Fibroblast of lung (primary cell): ENCODE measurements at regions not wholly inside any gene's neighbourhood (a gene's known extent, or its start where the extent isn't known, plus 50 kb on each side); places are given as distances from the start of the nearest gene placed in this dataset.

Experiments used
- DNase-seq, 2 donors: peaks; one replicate each; pipeline versions ENCODE4 v3.0.0 to v3.0.0-alpha.2; 2010; ENCODE audit warnings: low read depth in 2 of 2
- H2AFZ ChIP-seq: 2 replicates; pipeline ENCODE4 v1.5.1; 2012; ENCODE audit warnings: low read length, control low read depth, inconsistent platforms
- H3K27ac ChIP-seq: 2 replicates; pipeline ENCODE4 v1.5.1; 2011; ENCODE audit warnings: low read length, control low read depth; ENCODE audit not compliant: insufficient read depth
- H3K27me3 ChIP-seq: 2 replicates; pipeline ENCODE4 v1.5.1; 2011; ENCODE audit warnings: mild to moderate bottlenecking, low read length; ENCODE audit not compliant: control insufficient read depth, insufficient read depth
- H3K36me3 ChIP-seq: 2 replicates; pipeline ENCODE4 v1.5.1; 2011; ENCODE audit warnings: low read length; ENCODE audit not compliant: control insufficient read depth, insufficient read depth
- H3K4me1 ChIP-seq: 2 replicates; pipeline ENCODE4 v1.5.1; 2011; ENCODE audit warnings: low read length; ENCODE audit not compliant: control insufficient read depth, insufficient read depth; ENCODE audit errors: extremely low read depth
- H3K4me2 ChIP-seq: 2 replicates; pipeline ENCODE4 v1.5.1; 2011; ENCODE audit warnings: low read length, control low read depth; ENCODE audit not compliant: insufficient read depth; ENCODE audit errors: extremely low read depth
- H3K4me3 ChIP-seq, 4 experiments: fragments of 200-600 bp in 1 of 4; sonication (generic) in 1 of 4; replicated peaks in 1 of 4; 2 replicates each; pipeline ENCODE4 v1.5.1; 2011 to 2016; ENCODE audit warnings: low read length in 4 of 4, low read depth in 3 of 4, mild to moderate bottlenecking in 3 of 4, control low read depth in 2 of 4, inconsistent platforms in 1 of 4, mixed read lengths in 1 of 4; ENCODE audit not compliant: insufficient read depth in 1 of 4; ENCODE audit errors: control extremely low read depth in 1 of 4
- H3K79me2 ChIP-seq: 2 replicates; pipeline ENCODE4 v1.5.1; 2012; ENCODE audit warnings: mild to moderate bottlenecking, low read length, inconsistent platforms; ENCODE audit not compliant: control insufficient read depth, insufficient read depth
- H3K9ac ChIP-seq: 2 replicates; pipeline ENCODE4 v1.5.1; 2011; ENCODE audit warnings: mild to moderate bottlenecking, low read length, control low read depth; ENCODE audit not compliant: insufficient read depth
- H3K9me3 ChIP-seq: 2 replicates; pipeline ENCODE4 v1.5.1; 2012; ENCODE audit warnings: low read depth, low read length; ENCODE audit not compliant: control insufficient read depth, insufficient read depth
- H4K20me1 ChIP-seq: 2 replicates; pipeline ENCODE4 v1.5.1; 2011; ENCODE audit warnings: low read length; ENCODE audit not compliant: control insufficient read depth, insufficient read depth; ENCODE audit errors: extremely low read depth
- EZH2 ChIP-seq: IDR thresholded peaks from 2 replicates; pipeline ENCODE4 v1.5.1; 2012; ENCODE audit warnings: low read length, control low read depth, mild to moderate bottlenecking; ENCODE audit errors: missing control alignments
- TF ChIP-seq, protein P1 (sequence below), 2 donors: IDR thresholded peaks in 1 of 2; conservative IDR thresholded peaks in 1 of 2; 1 replicate in 1 of 2; 2 replicates in 1 of 2; pipeline ENCODE4 v1.5.1; 2011 to 2012; ENCODE audit warnings: low read length in 2 of 2, control low read depth in 1 of 2, inconsistent platforms in 1 of 2, low read depth in 1 of 2, mild to moderate bottlenecking in 1 of 2

DNA sequence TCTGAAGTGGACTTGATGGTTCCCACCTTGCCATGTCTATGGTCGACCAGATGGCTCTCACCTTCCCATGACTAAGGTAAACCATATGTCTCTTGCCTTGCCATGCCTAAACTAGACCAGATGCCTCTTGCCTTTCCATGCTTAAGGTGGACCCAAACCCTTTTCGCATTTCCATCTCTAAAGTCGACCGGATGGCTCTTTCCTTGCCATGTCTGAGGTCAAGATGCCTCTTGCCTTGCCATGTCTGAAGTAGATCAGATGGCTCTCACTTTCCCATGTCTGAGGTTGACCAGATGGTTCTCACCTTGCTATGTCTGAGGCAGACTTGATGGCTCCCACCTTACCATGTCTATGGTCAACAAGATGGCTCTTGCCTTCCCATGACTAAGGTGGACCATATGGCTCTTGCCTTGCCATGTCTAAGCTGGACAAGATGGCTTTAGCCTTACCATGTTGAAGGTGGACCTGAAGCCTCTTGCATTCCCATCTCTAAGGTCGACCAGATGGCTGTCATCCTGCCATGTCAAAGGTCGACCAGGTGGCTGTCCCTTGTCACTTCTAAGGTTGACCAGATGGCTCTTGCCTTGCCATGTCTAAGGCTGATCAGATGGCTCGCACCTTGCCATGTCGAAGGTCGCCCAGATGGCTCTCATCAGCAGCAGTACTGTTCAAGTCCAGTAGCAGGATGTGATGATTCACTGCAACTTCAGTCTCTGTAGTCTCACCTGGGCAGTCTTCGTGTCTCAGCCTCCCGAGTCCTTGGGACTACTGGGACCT lies 1439.4 kb downstream of the UQCRFS1 start:
- Histone ChIP-seq H3K27ac (no peak overlapping the region), H3K27me3 (no peaks in the 10 kb centered on the region), H3K9ac (no peak overlapping the region), H3K79me2 (no peaks in the 10 kb centered on the region), H3K4me2 (no peak overlapping the region), H3K4me3 (no peak overlapping the region), H3K36me3 (no peaks in the 10 kb centered on the region), H3K4me1 (no peaks in the 10 kb centered on the region), H4K20me1 (no peaks in the 10 kb centered on the region), H2AFZ (no peak overlapping the region), H3K9me3 (no peaks in the 10 kb centered on the region)
- TF ChIP-seq EZH2: no peak
- TF ChIP-seq, protein P1, sequence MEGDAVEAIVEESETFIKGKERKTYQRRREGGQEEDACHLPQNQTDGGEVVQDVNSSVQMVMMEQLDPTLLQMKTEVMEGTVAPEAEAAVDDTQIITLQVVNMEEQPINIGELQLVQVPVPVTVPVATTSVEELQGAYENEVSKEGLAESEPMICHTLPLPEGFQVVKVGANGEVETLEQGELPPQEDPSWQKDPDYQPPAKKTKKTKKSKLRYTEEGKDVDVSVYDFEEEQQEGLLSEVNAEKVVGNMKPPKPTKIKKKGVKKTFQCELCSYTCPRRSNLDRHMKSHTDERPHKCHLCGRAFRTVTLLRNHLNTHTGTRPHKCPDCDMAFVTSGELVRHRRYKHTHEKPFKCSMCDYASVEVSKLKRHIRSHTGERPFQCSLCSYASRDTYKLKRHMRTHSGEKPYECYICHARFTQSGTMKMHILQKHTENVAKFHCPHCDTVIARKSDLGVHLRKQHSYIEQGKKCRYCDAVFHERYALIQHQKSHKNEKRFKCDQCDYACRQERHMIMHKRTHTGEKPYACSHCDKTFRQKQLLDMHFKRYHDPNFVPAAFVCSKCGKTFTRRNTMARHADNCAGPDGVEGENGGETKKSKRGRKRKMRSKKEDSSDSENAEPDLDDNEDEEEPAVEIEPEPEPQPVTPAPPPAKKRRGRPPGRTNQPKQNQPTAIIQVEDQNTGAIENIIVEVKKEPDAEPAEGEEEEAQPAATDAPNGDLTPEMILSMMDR (conservative IDR thresholded peaks at IDR 0.05 in 1 of 2, IDR thresholded peaks at IDR 0.05 in 1 of 2; ENCODE audit: low read depth in 1 of 2, low read length in 2 of 2): no peak
- no peak for DNase-seq

DNA sequence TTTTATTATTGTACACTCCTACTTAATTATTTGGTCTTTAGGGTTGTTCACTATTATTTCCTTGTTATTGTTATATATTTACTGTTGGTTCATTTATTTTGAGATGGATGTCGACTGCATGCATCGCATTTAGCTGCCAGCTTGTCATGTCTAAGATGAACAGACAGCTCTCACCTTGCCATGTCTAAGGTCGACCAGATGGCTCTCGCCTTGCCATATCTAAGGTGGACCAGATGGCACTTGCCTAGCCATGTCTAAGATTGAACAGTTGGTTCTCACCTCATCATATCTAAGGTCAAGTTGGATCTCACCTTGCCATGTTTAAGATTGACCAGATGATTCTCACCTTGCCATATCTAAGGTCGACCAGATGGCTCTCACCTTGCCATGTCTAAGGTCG lies 1440.9 kb downstream of the UQCRFS1 start:
- H4K20me1 ChIP-seq: no peaks in the 10 kb centered on the region
- no peaks in the 10 kb centered on the region for H3K27me3 ChIP-seq
- H3K4me3 ChIP-seq: no peak overlapping the region
- DNase-seq: no peak
- no peaks in the 10 kb centered on the region for H3K4me1 ChIP-seq
- no peak overlapping the region for H2AFZ ChIP-seq
- H3K9ac ChIP-seq: no peak overlapping the region
- no peak overlapping the region for H3K4me2 ChIP-seq
- H3K36me3 ChIP-seq: no peaks in the 10 kb centered on the region
- no peak overlapping the region for H3K27ac ChIP-seq
- no peaks in the 10 kb centered on the region for H3K79me2 ChIP-seq
- H3K9me3 ChIP-seq: no peaks in the 10 kb centered on the region
- no peak for TF ChIP-seq EZH2
- TF ChIP-seq, protein P1 (conservative IDR thresholded peaks at IDR 0.05 in 1 of 2, IDR thresholded peaks at IDR 0.05 in 1 of 2; ENCODE audit: low read depth in 1 of 2, low read length in 2 of 2): no peak

DNA sequence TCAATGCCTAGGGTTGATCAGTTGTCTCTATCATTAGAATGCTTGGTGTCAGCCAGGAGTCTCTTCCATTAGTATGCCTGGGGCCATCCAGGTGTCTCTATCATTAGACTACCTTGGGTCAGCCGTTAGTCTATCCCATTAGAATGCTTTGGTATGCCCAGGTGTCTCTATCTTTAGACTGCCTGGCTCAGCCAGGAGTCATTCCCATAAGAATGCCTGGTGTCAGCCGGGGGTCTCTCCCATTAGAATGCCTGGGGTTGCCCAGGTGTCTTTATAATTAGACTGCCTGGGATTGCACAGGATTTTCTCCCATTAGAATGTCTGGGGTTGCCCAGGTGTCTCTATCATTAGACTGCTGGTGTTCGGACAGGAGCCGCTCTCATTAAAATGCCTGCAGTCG lies 1442.9 kb downstream of the UQCRFS1 start:
- no peaks in the 10 kb centered on the region for H3K4me1 ChIP-seq
- no peak for DNase-seq
- no peak overlapping the region for H3K27ac ChIP-seq
- H4K20me1 ChIP-seq: no peaks in the 10 kb centered on the region
- H3K4me2 ChIP-seq: no peak overlapping the region
- H3K9me3 ChIP-seq: no peaks in the 10 kb centered on the region
- no peak overlapping the region for H3K4me3 ChIP-seq
- H3K9ac ChIP-seq: no peak overlapping the region
- no peaks in the 10 kb centered on the region for H3K27me3 ChIP-seq
- H2AFZ ChIP-seq: no peak overlapping the region
- TF ChIP-seq, protein P1 (conservative IDR thresholded peaks at IDR 0.05 in 1 of 2, IDR thresholded peaks at IDR 0.05 in 1 of 2; ENCODE audit: low read depth in 1 of 2, low read length in 2 of 2): no peak
- no peak for TF ChIP-seq EZH2
- H3K79me2 ChIP-seq: no peaks in the 10 kb centered on the region
- H3K36me3 ChIP-seq: no peaks in the 10 kb centered on the region
